A673 (cell line): ENCODE measurements at regions not wholly inside any gene's neighbourhood (a gene's known extent, or its start where the extent isn't known, plus 50 kb on each side); places are given as distances from the start of the nearest gene placed in this dataset.

Experiments
- BruUV-seq: library from RNA; stranded (reverse); fragments of 400-500 nt; replicated peaks from 2 replicates; lab custom pipeline; 2021; lab: Mats Ljungman, UMichigan
- CTCF ChIA-PET: fragments of 300-600 bp; sonication (Branson Sonifier 250); formaldehyde crosslinking; loops from one replicate; lab custom pipeline; 2022; ENCODE audit warnings: antibody characterized with exemption; lab: Charles Lee
- POLR2A ChIA-PET: fragments of 300-600 bp; sonication (Branson Sonifier 250); formaldehyde crosslinking; loops from one replicate; lab custom pipeline; 2022; ENCODE audit warnings: antibody characterized with exemption; ENCODE audit not compliant: low non-redundant PET; lab: Charles Lee
- DNase-seq: peaks from one replicate; pipeline ENCODE4 v3.0.0-alpha.2; 2015; ENCODE audit warnings: low spot score
- H3K27ac ChIP-seq: fragments of 200-600 bp; sonication (generic); 2 replicates; pipeline ENCODE4 v1.5.1; 2016; ENCODE audit warnings: mixed run types, low read depth, mild to moderate bottlenecking, mixed read lengths, antibody characterized with exemption, low read length; ENCODE audit not compliant: poor library complexity, severe bottlenecking
- H3K27me3 ChIP-seq: fragments of 200-600 bp; sonication (generic); replicated peaks from 2 replicates; pipeline ENCODE4 v1.6.1; 2017; ENCODE audit warnings: mixed run types, low read depth, mild to moderate bottlenecking, mixed read lengths, antibody characterized with exemption, low read length; ENCODE audit not compliant: insufficient read depth, poor library complexity
- H3K36me3 ChIP-seq: fragments of 200-600 bp; sonication (generic); 2 replicates; pipeline ENCODE4 v1.6.1; 2016; ENCODE audit warnings: mixed run types, mild to moderate bottlenecking, mixed read lengths, antibody characterized with exemption, low read length; ENCODE audit not compliant: insufficient read depth, poor library complexity, severe bottlenecking
- H3K4me1 ChIP-seq: fragments of 200-600 bp; sonication (generic); 2 replicates; pipeline ENCODE4 v1.6.1; 2017; ENCODE audit warnings: mixed run types, mild to moderate bottlenecking, mixed read lengths, antibody characterized with exemption, low read length; ENCODE audit not compliant: insufficient read depth, poor library complexity, severe bottlenecking
- H3K4me3 ChIP-seq: fragments of 200-600 bp; sonication (generic); 2 replicates; pipeline ENCODE4 v1.5.1; 2016; ENCODE audit warnings: low read depth, mixed run types, mild to moderate bottlenecking, mixed read lengths, low read length; ENCODE audit not compliant: poor library complexity, severe bottlenecking
- H3K9me3 ChIP-seq: fragments of 200-600 bp; sonication (generic); 2 replicates; pipeline ENCODE4 v1.6.1; 2016; ENCODE audit warnings: mixed run types, low read depth, mild to moderate bottlenecking, mixed read lengths, antibody characterized with exemption, low read length; ENCODE audit not compliant: poor library complexity, severe bottlenecking
- EZH2 ChIP-seq: fragments of 200-600 bp; sonication (generic); IDR thresholded peaks from 2 replicates; pipeline ENCODE4 v1.6.1; 2017; ENCODE audit warnings: borderline replicate concordance, low read depth, mild to moderate bottlenecking, mixed read lengths, antibody characterized with exemption, low read length; ENCODE audit not compliant: poor library complexity, severe bottlenecking
- intact Hi-C: fragments of 100-400 bp; cut with micrococcal nuclease; formaldehyde crosslinking; loops from one replicate; pipeline ENCODE4 v1.10.0; 2022; ENCODE audit not compliant: unreplicated experiment
- TF ChIP-seq, protein P1 (sequence below): fragments of 300-800, 200-600 bp; sonication (generic); conservative IDR thresholded peaks from 2 replicates; pipeline ENCODE4 v1.5.1; 2017; ENCODE audit warnings: low read depth, mild to moderate bottlenecking, antibody characterized with exemption, low read length, moderate library complexity, mixed read lengths

DNA sequence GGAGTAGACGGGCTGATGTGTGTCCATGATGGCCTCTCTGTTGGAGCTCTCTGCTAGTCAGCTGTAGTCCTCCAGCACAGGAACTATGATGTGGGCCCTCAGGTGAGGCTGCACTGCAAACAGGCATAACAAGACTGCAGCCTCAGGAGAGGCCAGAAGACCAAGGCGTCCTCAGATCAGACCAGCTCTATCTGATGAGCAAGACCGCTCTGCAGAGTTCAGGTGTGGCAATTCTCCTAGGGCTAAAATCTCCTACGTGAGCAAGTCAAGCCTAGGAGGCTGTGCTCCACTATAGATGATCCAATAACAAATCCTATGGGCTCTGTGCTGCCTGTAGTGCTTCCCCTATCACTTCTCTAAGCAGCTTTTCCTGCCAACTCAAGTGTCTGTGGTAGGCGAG is 633.4 kb upstream of the SYNCRIP start:
- TF ChIP-seq EZH2 = no peak
- TF ChIP-seq, protein P1, sequence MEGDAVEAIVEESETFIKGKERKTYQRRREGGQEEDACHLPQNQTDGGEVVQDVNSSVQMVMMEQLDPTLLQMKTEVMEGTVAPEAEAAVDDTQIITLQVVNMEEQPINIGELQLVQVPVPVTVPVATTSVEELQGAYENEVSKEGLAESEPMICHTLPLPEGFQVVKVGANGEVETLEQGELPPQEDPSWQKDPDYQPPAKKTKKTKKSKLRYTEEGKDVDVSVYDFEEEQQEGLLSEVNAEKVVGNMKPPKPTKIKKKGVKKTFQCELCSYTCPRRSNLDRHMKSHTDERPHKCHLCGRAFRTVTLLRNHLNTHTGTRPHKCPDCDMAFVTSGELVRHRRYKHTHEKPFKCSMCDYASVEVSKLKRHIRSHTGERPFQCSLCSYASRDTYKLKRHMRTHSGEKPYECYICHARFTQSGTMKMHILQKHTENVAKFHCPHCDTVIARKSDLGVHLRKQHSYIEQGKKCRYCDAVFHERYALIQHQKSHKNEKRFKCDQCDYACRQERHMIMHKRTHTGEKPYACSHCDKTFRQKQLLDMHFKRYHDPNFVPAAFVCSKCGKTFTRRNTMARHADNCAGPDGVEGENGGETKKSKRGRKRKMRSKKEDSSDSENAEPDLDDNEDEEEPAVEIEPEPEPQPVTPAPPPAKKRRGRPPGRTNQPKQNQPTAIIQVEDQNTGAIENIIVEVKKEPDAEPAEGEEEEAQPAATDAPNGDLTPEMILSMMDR = no peak
- no TSS peak for BruUV-seq

DNA sequence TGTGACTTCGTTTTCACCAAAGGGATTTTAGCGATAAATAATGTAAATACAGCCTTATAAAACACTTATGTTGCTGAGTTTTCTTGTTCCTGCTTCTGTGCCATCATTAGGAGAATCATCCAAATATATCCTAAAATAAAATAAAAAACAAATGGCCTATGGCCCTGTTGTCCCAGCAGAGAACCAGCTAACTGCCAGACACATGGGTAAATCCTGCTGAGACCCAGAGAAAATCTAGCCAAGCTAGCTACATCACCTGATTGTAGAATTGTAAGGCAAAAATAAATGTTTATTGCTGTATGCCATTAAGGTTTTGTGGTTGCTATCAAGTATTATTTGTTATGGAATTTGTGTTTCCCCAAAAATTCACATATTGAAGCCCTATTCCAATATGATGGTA is 631.2 kb upstream of the SYNCRIP start:
- no TSS peak for BruUV-seq
- CTCF ChIA-PET = no interaction called here
- no peak for TF ChIP-seq EZH2
- TF ChIP-seq, protein P1 = no peak
- peaks cover 4% of the 10 kb centered on the region for H3K9me3 ChIP-seq
- H3K4me1 ChIP-seq = no peaks in the 10 kb centered on the region
- POLR2A ChIA-PET = no interaction called here
- H3K27me3 ChIP-seq = no peaks in the 10 kb centered on the region
- DNase-seq = no peak
- no peaks in the 10 kb centered on the region for H3K36me3 ChIP-seq
- intact Hi-C loops = no loop called here
- no peak overlapping the region for H3K27ac ChIP-seq
- no peak overlapping the region for H3K4me3 ChIP-seq

More for the DNA sequence above, 633.4 kb upstream of the SYNCRIP start:
- intact Hi-C loops = no loop called here
- Histone ChIP-seq H3K4me3 (no peak overlapping the region), H3K4me1 (no peaks in the 10 kb centered on the region), H3K27ac (no peak overlapping the region), H3K27me3 (no peaks in the 10 kb centered on the region), H3K36me3 (no peaks in the 10 kb centered on the region), H3K9me3 (peaks cover 4% of the 10 kb centered on the region)
- ChIA-PET CTCF (no interaction called here), POLR2A (no interaction called here)
- DNase-seq = no peak

DNA sequence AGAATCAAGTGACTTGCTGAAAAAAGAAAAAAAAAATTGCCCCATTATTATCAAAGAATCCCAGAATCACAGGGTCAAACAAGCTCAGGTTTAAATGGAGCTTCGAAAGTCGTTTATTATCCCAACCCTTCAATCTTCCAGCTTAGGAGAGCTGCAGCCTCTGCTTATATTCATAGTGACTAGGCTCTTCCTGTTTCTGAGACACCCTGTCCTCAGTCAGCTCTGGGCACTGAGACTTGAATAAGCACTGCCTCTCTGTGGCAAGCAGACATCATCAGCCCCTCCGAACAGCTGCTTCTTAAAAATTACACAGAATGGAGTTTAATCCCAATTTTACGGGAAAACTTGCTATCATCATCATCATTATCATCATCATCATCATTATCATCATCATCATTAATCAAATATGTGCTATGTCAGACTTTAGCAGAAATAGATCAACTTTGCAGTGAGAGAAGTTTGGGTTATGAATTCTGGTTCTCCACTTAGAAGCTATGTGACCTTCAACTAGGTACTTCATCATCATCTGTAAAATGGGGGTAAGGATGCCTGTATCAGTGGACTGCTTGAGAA is 614.0 kb upstream of the SYNCRIP start:
- DNase-seq = no peak
- intact Hi-C loops = no loop called here
- Histone ChIP-seq H3K4me3 (no peak overlapping the region), H3K27me3 (no peaks in the 10 kb centered on the region), H3K36me3 (no peaks in the 10 kb centered on the region), H3K9me3 (no peaks in the 10 kb centered on the region), H3K4me1 (no peaks in the 10 kb centered on the region), H3K27ac (no peak overlapping the region)
- ChIA-PET POLR2A (no interaction called here), CTCF (no interaction called here)
- BruUV-seq = no TSS peak
- TF ChIP-seq, protein P1 = no peak
- no peak for TF ChIP-seq EZH2
